ENCODE measurements at regions not wholly inside any gene's neighbourhood (a gene's known extent, or its start where the extent isn't known, plus 50 kb on each side); places are given as distances from the start of the nearest gene placed in this dataset.

GRCh38 chr12:12016284-12017100 lies 54.2 kb upstream of the BCL2L14 start:
- DNase-seq (ENCODE audit: low read depth in 3 of 3) = no peak

- DNase-seq (ENCODE audit: low read depth in 3 of 3) = no peak
These were observed 53.6 kb upstream of the BCL2L14 start for GRCh38 chr12:12017135-12017581.

GRCh38 chr12:12017798-12018197 lies 52.9 kb upstream of the BCL2L14 start:
- no peak for DNase-seq (ENCODE audit: low read depth in 3 of 3)

- DNase-seq (ENCODE audit: low read depth in 3 of 3) = no peak
These were observed 52.3 kb upstream of the BCL2L14 start for GRCh38 chr12:12018454-12018853.

GRCh38 chr12:12019881-12020280 lies 50.9 kb upstream of the BCL2L14 start:
- DNase-seq (ENCODE audit: low read depth in 3 of 3) = no peak

GRCh38 chr12:12020762-12021161 lies 50.0 kb upstream of the BCL2L14 start:
- DNase-seq (ENCODE audit: low read depth in 3 of 3) = no peak

Data from stimulated activated CD4-positive, alpha-beta T cell treated with anti-CD3 and anti-CD28 coated beads, TNF-alpha, amount 100 ng/mL, for 48 hours (primary cell).